ENCODE measurements at regions not wholly inside any gene's neighbourhood (a gene's known extent, or its start where the extent isn't known, plus 50 kb on each side); places are given as distances from the start of the nearest gene placed in this dataset.

DNA sequence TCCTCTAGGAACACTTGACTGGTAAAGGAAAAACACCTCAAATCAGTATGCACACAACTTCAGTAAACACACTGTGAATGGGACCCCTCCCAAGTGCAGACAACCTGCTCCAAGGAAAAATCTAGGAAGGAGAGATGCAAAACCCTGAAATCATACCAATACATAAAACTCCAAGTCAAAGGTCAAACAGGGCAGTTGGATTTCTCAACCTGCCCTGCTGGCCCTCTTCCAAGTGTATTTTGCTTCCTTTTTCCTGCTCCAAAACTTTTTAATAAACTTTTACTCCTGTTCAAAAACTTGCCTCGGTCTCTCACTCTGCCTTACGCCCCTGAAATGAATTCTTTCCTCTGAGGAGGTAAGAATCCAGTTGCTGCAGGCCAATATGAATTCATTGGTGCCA is 665.1 kb downstream of the SORCS1 start (continued):
- TF ChIP-seq, protein P1, sequence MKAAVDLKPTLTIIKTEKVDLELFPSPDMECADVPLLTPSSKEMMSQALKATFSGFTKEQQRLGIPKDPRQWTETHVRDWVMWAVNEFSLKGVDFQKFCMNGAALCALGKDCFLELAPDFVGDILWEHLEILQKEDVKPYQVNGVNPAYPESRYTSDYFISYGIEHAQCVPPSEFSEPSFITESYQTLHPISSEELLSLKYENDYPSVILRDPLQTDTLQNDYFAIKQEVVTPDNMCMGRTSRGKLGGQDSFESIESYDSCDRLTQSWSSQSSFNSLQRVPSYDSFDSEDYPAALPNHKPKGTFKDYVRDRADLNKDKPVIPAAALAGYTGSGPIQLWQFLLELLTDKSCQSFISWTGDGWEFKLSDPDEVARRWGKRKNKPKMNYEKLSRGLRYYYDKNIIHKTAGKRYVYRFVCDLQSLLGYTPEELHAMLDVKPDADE (IDR thresholded peaks at IDR 0.05): no peak
- TF ChIP-seq, protein P2, sequence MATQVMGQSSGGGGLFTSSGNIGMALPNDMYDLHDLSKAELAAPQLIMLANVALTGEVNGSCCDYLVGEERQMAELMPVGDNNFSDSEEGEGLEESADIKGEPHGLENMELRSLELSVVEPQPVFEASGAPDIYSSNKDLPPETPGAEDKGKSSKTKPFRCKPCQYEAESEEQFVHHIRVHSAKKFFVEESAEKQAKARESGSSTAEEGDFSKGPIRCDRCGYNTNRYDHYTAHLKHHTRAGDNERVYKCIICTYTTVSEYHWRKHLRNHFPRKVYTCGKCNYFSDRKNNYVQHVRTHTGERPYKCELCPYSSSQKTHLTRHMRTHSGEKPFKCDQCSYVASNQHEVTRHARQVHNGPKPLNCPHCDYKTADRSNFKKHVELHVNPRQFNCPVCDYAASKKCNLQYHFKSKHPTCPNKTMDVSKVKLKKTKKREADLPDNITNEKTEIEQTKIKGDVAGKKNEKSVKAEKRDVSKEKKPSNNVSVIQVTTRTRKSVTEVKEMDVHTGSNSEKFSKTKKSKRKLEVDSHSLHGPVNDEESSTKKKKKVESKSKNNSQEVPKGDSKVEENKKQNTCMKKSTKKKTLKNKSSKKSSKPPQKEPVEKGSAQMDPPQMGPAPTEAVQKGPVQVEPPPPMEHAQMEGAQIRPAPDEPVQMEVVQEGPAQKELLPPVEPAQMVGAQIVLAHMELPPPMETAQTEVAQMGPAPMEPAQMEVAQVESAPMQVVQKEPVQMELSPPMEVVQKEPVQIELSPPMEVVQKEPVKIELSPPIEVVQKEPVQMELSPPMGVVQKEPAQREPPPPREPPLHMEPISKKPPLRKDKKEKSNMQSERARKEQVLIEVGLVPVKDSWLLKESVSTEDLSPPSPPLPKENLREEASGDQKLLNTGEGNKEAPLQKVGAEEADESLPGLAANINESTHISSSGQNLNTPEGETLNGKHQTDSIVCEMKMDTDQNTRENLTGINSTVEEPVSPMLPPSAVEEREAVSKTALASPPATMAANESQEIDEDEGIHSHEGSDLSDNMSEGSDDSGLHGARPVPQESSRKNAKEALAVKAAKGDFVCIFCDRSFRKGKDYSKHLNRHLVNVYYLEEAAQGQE (IDR thresholded peaks at IDR 0.05; ENCODE audit: unreplicated experiment): no peak
- no peak for TF ChIP-seq EZH2 (IDR thresholded peaks at IDR 0.05; ENCODE audit: low read depth, unreplicated experiment)
- TF ChIP-seq ZNF114 (CRISPR knock-in tag; IDR thresholded peaks at IDR 0.05): no peak
- TF ChIP-seq ZNF331 (CRISPR knock-in tag; IDR thresholded peaks at IDR 0.05; ENCODE audit: low read depth): no peak
- TF ChIP-seq CREB1 (CRISPR knock-in tag; IDR thresholded peaks at IDR 0.05; ENCODE audit: low read depth): no peak
- TF ChIP-seq POLR2AphosphoS5 (IDR thresholded peaks at IDR 0.05; ENCODE audit: low read depth): no peak
- TF ChIP-seq EZH2phosphoT487 (IDR thresholded peaks at IDR 0.05; ENCODE audit: unreplicated experiment): no peak
- TF ChIP-seq NANOG (IDR thresholded peaks at IDR 0.05; ENCODE audit: borderline replicate concordance): no peak
- no peak for TF ChIP-seq JUNB (IDR thresholded peaks at IDR 0.05; ENCODE audit: unreplicated experiment)
- TF ChIP-seq STAT1 (IDR thresholded peaks at IDR 0.05; ENCODE audit: unreplicated experiment): no peak
- TF ChIP-seq CTCF (conservative IDR thresholded peaks at IDR 0.05; ENCODE audit: low read depth in 2 of 2): no peak

DNA sequence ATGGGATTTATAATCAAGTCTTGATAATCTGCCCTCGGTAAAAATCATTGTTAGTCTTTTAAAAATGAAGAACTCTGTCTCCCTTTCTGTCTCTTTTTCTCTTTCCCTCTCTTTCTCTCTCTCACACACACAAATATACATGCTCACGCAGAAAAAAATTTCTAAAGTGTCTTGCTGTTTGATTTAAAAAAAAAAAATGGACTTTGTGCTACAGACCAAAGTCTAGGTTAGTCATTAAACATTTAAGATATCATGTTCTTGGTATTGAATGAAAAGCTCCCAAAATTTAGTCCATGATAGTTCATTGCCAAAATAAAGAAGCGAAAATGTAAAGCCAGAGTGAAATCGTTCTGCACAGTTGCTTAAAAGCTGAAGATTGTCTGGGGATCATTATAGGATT is 665.8 kb downstream of the SORCS1 start:
- H3K4me1 Mint-ChIP-seq: peaks cover 7% of the 10 kb centered on the region; the same call in 2 of the 3 replicates
- no peak for ATAC-seq
- TF ChIP-seq CREB1 (CRISPR knock-in tag; IDR thresholded peaks at IDR 0.05; ENCODE audit: low read depth) (no peak), JUNB (IDR thresholded peaks at IDR 0.05; ENCODE audit: unreplicated experiment) (no peak), ZNF114 (CRISPR knock-in tag; IDR thresholded peaks at IDR 0.05) (no peak), ZNF331 (CRISPR knock-in tag; IDR thresholded peaks at IDR 0.05; ENCODE audit: low read depth) (no peak), ZNF462 (CRISPR knock-in tag; IDR thresholded peaks at IDR 0.05) (no peak)

More for the DNA sequence above, 665.8 kb downstream of the SORCS1 start:
- no peaks in the 10 kb centered on the region for H4K20me1 ChIP-seq (replicated peaks; ENCODE audit: insufficient read depth)
- no peaks in the 10 kb centered on the region for H3K36me3 ChIP-seq (ENCODE audit: insufficient read depth)
- H3K4me1 ChIP-seq (ENCODE audit: insufficient read depth): peaks cover 11% of the 10 kb centered on the region; the same call in 1 of the 2 replicates
- H3K27ac ChIP-seq (ENCODE audit: low read depth): no peak overlapping the region
- no peak overlapping the region for H3K4me3 Mint-ChIP-seq
- no peaks in the 10 kb centered on the region for H3K36me3 Mint-ChIP-seq (ENCODE audit: low read depth)
- no peak overlapping the region for H3K27ac Mint-ChIP-seq
- no peak overlapping the region for H3K4me2 ChIP-seq
- no peaks in the 10 kb centered on the region for H3K79me2 ChIP-seq (replicated peaks; ENCODE audit: insufficient read depth)
- no peaks in the 10 kb centered on the region for H3K9me2 ChIP-seq (ENCODE audit: insufficient read depth)
- H3F3A ChIP-seq (replicated peaks; ENCODE audit: low read depth): no peaks in the 10 kb centered on the region
- no peak overlapping the region for H2AFZ ChIP-seq
- DNase-seq (ENCODE audit: low spot score): no peak
- H3K4me3 ChIP-seq: no peak overlapping the region
- no peaks in the 10 kb centered on the region for H3K27me3 ChIP-seq (ENCODE audit: insufficient read depth)
- no peaks in the 10 kb centered on the region for H3K27me3 Mint-ChIP-seq (ENCODE audit: insufficient read depth, low read depth, poor library complexity)
- H3K9me3 Mint-ChIP-seq: no peaks in the 10 kb centered on the region

Measured in GM23338 (cell line).